ENCODE measurements at regions not wholly inside any gene's neighbourhood (a gene's known extent, or its start where the extent isn't known, plus 50 kb on each side); places are given as distances from the start of the nearest gene placed in this dataset.

- TF ChIP-seq CTCF (IDR thresholded peaks at IDR 0.05): no peak
- TF ChIP-seq EP300 (IDR thresholded peaks at IDR 0.05; ENCODE audit: low read depth): no peak
These were observed 2062.2 kb upstream of the CDH6 start for GRCh38 chr5:29131285-29131684.
